HG03103 (cell line): ENCODE measurements at regions not wholly inside any gene's neighbourhood (a gene's known extent, or its start where the extent isn't known, plus 50 kb on each side); places are given as distances from the start of the nearest gene placed in this dataset.
A peak's percentile ranks its signal among the peaks of the same experiment; 100 is the strongest.
"Not testable (repeated sequence)": the region's sequence is repeated elsewhere in the genome, so short reads cannot be mapped to it uniquely, and the experiment has no call there.

ENCODE experiments used
- ATAC-seq: cut with Tn5 transposase; IDR thresholded peaks from one replicate; pipeline ENCODE4 v1.9.1; 2021; ENCODE audit warnings: low read depth; ENCODE audit not compliant: unreplicated experiment

DNA sequence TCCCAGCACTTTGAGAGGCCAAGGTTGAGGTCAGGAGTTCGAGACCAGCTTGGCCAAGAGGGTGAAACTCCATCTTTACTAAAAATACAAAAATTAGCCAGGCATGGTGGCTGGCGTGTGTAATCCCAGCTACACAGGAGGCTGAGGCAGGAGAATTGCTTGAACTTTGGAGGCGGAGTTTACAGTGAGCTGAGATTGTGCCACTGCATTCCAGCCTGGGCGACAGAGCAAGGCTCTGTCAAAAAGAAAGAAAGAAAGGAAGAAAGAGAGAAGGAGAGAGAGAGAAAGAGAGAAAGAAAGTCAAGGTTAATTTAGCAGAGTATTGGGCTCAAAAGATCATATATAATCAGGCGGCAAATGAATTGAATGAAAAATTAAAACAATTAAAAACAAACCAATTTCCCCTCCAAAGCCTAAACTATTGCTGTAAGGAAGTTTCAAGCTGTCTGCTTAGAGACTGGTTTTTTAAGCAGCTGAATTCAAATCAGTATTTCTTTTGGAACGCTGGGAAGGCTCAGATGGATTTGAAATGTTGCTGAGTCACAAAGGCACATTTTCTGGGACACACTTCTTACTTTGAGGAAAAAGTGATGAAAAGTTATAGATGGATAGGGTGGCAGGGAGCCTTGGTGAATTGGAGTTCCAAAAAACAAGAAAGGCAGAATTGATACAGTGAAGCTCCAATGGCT, 81.3 kb upstream of the BHLHE40 start:
- no peak for ATAC-seq

DNA sequence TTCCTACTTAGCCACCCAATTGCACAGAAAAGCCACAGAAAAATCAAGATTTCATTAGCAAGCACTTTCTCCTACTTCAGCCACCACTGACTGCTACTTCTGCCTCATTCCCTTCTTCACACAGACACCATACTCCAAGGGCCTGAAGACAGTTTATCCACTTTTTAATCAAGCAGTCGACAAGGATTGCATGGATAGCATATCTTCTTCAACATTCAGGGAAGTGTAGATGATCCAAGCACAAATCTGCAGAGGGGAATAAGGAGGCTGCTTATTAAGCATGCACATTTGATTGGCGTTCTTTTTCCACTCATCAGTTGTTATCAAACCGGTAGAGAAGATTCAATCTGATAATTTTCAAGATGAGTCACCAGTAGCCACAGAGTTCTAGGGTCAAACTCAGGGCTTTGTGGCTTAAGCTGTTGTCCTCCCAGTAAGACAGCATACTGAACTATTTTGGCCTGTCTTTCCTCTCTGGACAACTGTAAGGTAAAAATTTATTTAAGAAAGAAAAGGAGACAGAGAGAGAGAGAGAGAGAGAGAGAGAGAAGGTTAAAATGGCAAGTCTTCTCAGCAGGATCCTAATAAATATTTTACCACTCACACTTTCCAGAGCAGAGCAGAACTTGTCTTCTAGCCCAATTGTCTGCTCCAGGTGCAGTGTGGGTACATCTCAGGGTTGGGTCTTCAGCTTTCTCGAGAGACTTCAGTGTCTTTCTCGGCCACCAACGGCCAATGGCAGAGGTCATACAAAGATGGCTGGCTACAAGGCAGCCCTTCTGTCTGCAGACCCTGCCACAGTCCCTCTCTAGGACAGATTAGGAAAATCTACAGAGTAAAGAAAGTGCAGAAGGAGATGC, 80.6 kb upstream of the BHLHE40 start:
- ATAC-seq, result peak; percentile 97

DNA sequence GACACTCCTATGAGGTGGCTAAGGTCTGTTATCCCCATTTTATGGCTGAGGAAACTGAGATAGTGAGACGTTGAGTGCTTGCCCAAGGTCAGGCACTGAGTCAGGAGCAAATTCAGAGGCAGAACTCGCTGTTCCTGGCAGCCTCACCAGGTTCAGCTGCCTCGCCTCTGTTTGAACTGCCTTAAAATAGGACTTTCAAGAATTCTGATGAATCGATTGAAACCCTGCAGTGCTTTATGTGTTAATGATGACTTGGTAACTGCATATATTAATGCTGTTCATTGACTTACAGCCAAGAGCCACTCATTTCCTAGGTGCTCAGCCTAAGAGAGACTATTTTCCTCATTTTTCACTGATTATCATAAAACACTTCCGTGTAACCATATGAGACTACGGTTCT, 79.5 kb upstream of the BHLHE40 start:
- ATAC-seq, result no peak

GRCh38 chr3:4900298-4900697, 78.9 kb upstream of the BHLHE40 start:
- ATAC-seq, result no peak

DNA sequence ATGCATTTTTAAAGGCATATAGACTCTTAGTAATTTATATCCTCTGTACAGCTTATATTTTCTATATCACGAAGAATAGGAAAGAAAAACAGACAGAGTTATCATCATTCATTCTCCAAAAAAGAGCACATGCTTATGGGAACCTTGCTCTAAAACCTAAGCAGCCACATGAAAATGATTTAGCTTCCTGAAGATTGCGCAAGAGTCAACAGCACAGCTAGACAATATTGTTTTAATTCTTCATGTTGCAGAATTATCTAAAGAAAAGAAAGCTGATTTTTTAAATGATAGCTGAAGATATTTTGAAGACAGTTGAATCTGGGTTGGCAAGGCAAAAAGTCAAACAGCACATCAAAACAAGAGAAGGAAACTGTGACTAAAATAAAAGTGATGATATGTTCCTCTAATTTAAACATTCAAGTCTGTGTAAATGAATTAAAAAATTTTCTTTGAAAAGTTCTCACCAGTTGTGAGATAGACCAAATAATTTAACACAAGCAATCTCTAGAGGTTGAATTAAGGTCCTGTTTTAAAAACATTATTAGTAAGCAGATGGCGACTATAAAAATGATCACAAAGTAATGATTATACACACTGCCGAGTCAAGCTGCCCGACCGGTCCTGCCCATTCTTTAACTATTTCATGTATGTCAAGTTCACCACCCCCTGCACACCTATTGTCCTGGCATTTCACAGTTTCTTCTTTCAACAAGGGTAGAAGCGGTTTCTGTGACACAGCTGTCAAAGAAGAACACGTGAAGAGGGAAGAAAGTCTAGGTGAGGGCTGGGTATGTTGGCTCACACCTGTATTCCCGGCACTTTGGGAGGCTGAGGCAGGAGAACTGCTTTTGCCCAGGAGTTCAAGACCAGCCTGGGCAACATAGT, 74.2 kb upstream of the BHLHE40 start:
- no peak for ATAC-seq

- ATAC-seq, result no peak
These were observed 73.1 kb upstream of the BHLHE40 start for GRCh38 chr3:4906107-4906621.

DNA sequence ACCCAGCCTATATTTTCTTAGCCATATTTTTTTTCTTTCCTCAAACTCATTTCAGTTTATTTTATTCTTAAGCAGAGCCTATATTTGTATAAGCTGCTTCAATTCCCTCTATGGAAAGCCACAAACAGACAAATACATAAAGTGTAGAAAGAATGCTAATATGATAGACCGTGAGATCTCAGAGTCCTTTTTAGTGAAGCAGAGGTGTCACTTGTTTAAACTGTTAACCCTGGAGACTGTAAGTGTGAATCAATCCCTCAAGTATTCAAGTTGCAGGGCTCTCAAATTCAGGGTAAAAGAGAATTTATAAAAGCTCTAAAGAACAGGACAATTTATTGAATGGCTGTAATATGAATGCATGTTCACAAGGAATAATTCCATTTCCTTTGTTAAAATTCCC, 72.2 kb upstream of the BHLHE40 start:
- ATAC-seq, result no peak

DNA sequence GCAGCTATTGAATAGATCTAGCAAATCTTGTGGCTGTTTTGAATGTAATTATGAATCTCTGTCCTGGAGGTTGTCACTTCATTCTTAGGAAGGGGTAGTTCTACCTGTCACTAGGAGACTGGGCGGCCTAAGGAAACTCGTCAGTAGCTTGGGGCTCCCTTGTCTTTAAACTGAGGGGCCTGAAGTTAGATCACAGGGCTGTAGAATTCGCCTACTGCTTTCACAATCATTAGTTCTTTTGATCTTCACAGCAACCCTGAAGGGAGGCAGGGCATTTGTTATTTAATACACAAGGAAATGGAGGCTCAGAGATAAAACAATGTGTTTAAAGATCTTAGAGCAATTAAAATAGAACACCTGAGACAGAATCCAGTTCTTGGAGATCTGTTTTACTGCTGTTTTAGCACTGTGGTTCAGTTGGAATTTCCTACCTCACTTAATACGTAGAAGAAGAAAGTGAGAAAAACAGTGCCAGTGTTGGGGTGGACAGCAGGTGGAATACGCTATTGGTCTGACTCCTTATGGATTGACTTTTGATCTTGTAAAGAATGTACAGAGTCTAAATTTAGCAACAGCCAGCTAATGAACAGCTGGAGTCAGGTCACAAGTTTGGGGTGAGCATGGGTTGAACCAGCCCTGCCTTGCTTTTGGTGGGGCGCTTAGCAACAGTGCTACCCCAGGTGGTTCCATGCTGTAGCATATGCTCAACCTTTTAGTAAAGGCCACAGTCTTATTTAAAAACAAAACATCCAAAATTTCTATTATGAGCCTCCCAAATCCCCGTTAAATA, 71.4 kb upstream of the BHLHE40 start:
- no peak for ATAC-seq

DNA sequence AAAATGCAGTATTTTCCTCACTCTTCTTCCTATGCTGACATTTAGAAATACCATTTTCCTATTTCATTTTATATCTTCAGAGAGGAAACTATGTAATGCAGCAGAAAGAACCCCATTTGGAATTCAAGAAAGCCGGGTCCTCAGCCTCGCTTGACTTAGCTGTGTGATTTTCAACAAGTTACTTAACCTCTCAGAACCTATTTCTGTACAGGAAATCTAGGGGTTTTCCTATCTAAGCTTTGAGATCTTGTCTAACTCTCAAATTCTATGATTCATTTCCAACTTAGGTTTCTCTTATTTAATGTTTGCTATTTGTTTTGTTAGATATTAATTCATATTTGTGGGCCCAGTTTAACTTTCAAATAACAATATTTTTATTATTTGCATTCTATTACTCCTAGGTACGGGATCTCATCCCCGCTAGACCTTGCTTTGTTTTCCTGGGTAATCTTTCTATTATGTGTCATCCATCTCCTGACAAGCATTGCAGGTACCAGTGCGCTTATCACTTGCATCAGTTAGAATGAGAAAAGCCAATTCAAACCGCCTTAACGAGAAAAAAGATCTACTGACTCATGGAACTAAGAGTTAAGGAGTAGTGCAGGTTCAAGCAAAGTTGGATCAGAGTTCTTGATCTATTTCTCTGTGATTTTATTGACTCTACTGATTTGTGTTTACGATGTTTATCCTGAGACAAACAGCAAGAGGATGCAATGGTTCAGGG, 70.6 kb upstream of the BHLHE40 start:
- no peak for ATAC-seq

GRCh38 chr3:4914464-4914863, 64.8 kb upstream of the BHLHE40 start:
- ATAC-seq, result no peak

- not testable (repeated sequence) for ATAC-seq
These were observed 57.6 kb upstream of the BHLHE40 start for GRCh38 chr3:4921589-4921988.

GRCh38 chr3:4926892-4927291, 52.3 kb upstream of the BHLHE40 start:
- no peak for ATAC-seq

DNA sequence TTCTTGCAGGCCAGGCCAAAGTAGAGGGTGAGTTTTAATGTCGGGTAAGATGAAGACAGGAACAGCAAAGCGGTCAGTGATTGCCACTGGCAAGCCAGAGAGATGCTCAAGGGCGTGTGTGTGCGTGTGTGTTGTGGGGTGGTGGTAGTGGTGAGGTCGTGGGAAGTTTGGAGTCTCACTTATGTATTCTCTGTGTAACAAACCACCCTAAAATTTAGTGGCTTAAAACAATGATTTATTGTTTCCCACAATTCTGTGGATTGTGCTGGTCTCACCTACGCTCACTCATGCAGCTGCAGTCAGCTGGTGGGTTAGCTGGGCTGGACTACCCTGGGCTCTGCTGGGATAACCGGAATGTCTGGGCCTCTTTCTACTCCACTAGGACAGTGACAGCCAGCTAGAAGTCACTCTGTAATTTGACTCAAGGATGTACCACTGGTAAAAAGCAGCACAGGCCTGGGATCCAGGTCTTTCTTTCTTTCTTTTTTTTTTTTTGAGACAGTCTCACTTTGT, 50.9 kb upstream of the BHLHE40 start:
- ATAC-seq, result no peak
